Skeletal muscle satellite cell (primary cell): ENCODE measurements at regions not wholly inside any gene's neighbourhood (a gene's known extent, or its start where the extent isn't known, plus 50 kb on each side); places are given as distances from the start of the nearest gene placed in this dataset.

Experiments
- H3K27me3 ChIP-seq: 2 replicates; pipeline ENCODE4 v1.7.0; 2013; ENCODE audit warnings: low read length; ENCODE audit not compliant: control insufficient read depth, insufficient read depth
- H3K36me3 ChIP-seq: 2 replicates; pipeline ENCODE4 v1.7.0; 2013; ENCODE audit warnings: mild to moderate bottlenecking, control low read depth, low read length; ENCODE audit not compliant: insufficient read depth
- H3K4me1 ChIP-seq: 2 replicates; pipeline ENCODE4 v1.7.0; 2013; ENCODE audit warnings: low read length; ENCODE audit not compliant: control insufficient read depth, insufficient read depth
- H3K4me2 ChIP-seq: 2 replicates; pipeline ENCODE4 v1.7.0; 2013; ENCODE audit warnings: mild to moderate bottlenecking, low read length
- H3K4me3 ChIP-seq: 2 replicates; pipeline ENCODE4 v1.7.0; 2013; ENCODE audit warnings: low read length
- H3K9ac ChIP-seq: 2 replicates; pipeline ENCODE4 v1.7.0; 2013; ENCODE audit warnings: mild to moderate bottlenecking, low read depth, low read length, moderate library complexity
- H3K9me3 ChIP-seq: replicated peaks from 2 replicates; pipeline ENCODE4 v1.7.0; 2013; ENCODE audit warnings: mild to moderate bottlenecking, control low read depth, low read length

- Histone ChIP-seq H3K9ac (no peak overlapping the region), H3K4me2 (no peak overlapping the region), H3K4me1 (peaks cover 14% of the 10 kb centered on the region), H3K9me3 (no peaks in the 10 kb centered on the region), H3K36me3 (no peaks in the 10 kb centered on the region), H3K27me3 (no peaks in the 10 kb centered on the region), H3K4me3 (no peak overlapping the region)
Observed at GRCh38 chr18:61724532-61724931, 168.3 kb downstream of the RNF152 start.

GRCh38 chr18:61722247-61722646 lies 170.6 kb downstream of the RNF152 start:
- Histone ChIP-seq H3K9ac (no peak overlapping the region), H3K27me3 (no peaks in the 10 kb centered on the region), H3K36me3 (no peaks in the 10 kb centered on the region), H3K9me3 (no peaks in the 10 kb centered on the region), H3K4me3 (no peak overlapping the region), H3K4me1 (peaks cover 11% of the 10 kb centered on the region), H3K4me2 (no peak overlapping the region)

- no peaks in the 10 kb centered on the region for H3K27me3 ChIP-seq
- H3K36me3 ChIP-seq: no peaks in the 10 kb centered on the region
- H3K4me1 ChIP-seq: no peaks in the 10 kb centered on the region
- H3K9me3 ChIP-seq: no peaks in the 10 kb centered on the region
- H3K4me3 ChIP-seq: no peak overlapping the region
- H3K9ac ChIP-seq: no peak overlapping the region
- no peak overlapping the region for H3K4me2 ChIP-seq
Observed at GRCh38 chr18:61720496-61720895, 172.3 kb downstream of the RNF152 start.

DNA sequence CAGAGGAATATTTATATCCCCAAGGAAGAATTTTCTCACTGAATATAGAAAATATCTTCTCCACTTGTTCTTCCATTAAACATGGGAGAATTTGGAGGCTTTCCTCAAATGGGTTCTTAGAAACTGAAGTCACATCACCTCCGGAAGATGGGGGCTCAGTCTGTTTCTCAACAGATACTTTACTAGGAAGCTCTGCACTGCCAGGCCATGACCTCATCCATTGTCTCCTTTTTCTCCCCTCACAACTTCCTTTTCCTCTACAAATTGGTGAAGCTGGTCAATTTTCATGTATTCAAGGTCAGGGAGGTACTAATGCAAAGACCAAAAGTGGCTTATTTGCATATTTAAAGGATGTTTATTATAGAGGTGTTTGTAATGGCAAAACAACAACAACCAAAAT lies 173.1 kb downstream of the RNF152 start:
- Histone ChIP-seq H3K9me3 (no peaks in the 10 kb centered on the region), H3K4me2 (no peak overlapping the region), H3K4me1 (no peaks in the 10 kb centered on the region), H3K27me3 (no peaks in the 10 kb centered on the region), H3K36me3 (no peaks in the 10 kb centered on the region), H3K9ac (no peak overlapping the region), H3K4me3 (no peak overlapping the region)

DNA sequence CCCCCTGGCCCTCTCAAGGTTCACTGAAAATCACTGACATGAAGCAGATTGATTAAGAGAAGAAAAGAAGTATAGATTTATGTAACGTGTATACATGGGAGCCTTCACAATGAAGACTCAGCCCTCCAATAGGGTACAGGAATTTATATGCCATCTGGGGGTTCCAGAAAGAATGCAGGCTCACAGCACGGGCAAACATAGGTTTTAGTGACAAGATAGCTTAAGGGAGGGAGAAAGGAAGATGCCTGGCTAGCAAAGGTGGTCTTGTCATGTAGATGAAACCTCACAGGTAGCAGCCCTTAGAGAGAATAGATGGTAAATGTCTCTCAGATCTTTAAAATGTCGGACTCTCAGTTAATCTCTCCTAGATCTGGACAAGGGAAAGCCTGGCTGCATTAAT lies 173.9 kb downstream of the RNF152 start:
- Histone ChIP-seq H3K9ac (no peak overlapping the region), H3K4me2 (no peak overlapping the region), H3K4me1 (no peaks in the 10 kb centered on the region), H3K9me3 (no peaks in the 10 kb centered on the region), H3K4me3 (no peak overlapping the region), H3K36me3 (no peaks in the 10 kb centered on the region), H3K27me3 (no peaks in the 10 kb centered on the region)

GRCh38 chr18:61714421-61714820 lies 178.4 kb downstream of the RNF152 start:
- no peak overlapping the region for H3K4me3 ChIP-seq
- no peaks in the 10 kb centered on the region for H3K36me3 ChIP-seq
- no peaks in the 10 kb centered on the region for H3K27me3 ChIP-seq
- H3K9ac ChIP-seq: no peak overlapping the region
- H3K4me1 ChIP-seq: no peaks in the 10 kb centered on the region
- no peak overlapping the region for H3K4me2 ChIP-seq
- H3K9me3 ChIP-seq: no peaks in the 10 kb centered on the region

- H3K4me1 ChIP-seq: no peaks in the 10 kb centered on the region
- no peak overlapping the region for H3K4me3 ChIP-seq
- no peaks in the 10 kb centered on the region for H3K9me3 ChIP-seq
- no peaks in the 10 kb centered on the region for H3K36me3 ChIP-seq
- H3K9ac ChIP-seq: no peak overlapping the region
- H3K4me2 ChIP-seq: no peak overlapping the region
- H3K27me3 ChIP-seq: no peaks in the 10 kb centered on the region
Observed at GRCh38 chr18:61713502-61713901, 179.3 kb downstream of the RNF152 start.

- Histone ChIP-seq H3K4me1 (no peaks in the 10 kb centered on the region), H3K27me3 (no peaks in the 10 kb centered on the region), H3K9ac (no peak overlapping the region), H3K4me2 (no peak overlapping the region), H3K9me3 (no peaks in the 10 kb centered on the region), H3K4me3 (no peak overlapping the region), H3K36me3 (no peaks in the 10 kb centered on the region)
Observed at GRCh38 chr18:61710082-61710620, 182.7 kb downstream of the RNF152 start.

DNA sequence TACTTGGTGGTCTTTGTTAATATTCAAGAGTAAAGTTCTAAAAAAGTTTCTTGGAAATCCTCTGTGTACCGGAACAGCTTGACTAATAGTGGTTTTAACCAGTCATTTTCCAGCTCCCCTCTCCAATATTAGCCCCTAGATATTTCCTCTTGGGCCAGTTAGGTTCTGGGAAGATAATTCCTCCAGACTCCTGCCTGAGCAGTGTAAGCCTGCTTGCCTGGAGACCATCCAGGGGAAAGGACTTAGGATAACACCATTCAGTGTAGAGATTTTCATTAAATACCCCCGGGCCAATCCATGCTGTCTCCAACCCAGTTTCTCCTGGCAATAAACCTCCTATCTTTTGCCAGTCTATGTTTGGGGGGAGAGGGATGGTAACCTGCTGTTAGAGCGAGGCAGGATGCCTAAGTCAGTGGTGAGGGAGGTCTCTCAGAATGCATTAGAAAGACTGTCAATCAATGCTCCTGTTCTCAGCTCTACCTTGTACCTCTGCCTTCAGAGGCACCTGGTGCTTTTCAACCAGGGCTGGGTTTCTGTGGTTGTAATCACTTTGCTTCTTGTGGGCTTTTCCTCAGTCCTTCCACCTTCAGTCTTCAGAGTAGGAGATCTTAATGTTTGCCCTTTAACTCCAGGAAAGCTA lies 186.4 kb downstream of the RNF152 start:
- H3K4me2 ChIP-seq: no peak overlapping the region
- H3K4me3 ChIP-seq: no peak overlapping the region
- H3K9ac ChIP-seq: no peak overlapping the region
- no peaks in the 10 kb centered on the region for H3K36me3 ChIP-seq
- H3K27me3 ChIP-seq: no peaks in the 10 kb centered on the region
- H3K9me3 ChIP-seq: no peaks in the 10 kb centered on the region
- H3K4me1 ChIP-seq: peaks cover 18% of the 10 kb centered on the region

GRCh38 chr18:61703508-61703907 lies 189.3 kb downstream of the RNF152 start:
- H3K36me3 ChIP-seq: no peaks in the 10 kb centered on the region
- H3K4me1 ChIP-seq: peaks cover 20% of the 10 kb centered on the region
- no peak overlapping the region for H3K4me2 ChIP-seq
- no peaks in the 10 kb centered on the region for H3K27me3 ChIP-seq
- H3K9me3 ChIP-seq: no peaks in the 10 kb centered on the region
- no peak overlapping the region for H3K4me3 ChIP-seq
- H3K9ac ChIP-seq: no peak overlapping the region

DNA sequence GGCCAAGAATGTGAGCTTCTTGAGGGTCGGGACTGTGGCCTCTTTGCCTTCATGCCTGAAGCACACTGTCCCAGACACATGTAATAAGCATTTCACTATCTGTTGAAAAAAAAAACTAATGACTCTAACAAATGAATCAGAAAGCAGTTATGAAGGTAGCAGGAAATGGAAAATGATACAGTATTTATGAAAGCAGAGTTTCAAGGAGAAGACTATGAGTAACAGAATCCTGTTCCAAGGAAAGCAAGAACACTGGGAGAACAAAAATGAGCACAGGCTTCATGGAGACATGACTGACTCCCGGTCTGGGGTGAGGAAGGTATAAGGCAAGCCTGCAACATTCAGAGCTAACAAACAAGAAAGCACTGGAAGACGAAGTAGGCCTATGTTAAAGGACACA lies 190.8 kb downstream of the RNF152 start:
- peaks cover 20% of the 10 kb centered on the region for H3K4me1 ChIP-seq
- H3K27me3 ChIP-seq: no peaks in the 10 kb centered on the region
- H3K4me3 ChIP-seq: peak overlapping the region; percentile 16
- peak overlapping the region; percentile 39 for H3K4me2 ChIP-seq
- peak overlapping the region; percentile 49 for H3K9ac ChIP-seq
- H3K9me3 ChIP-seq: no peaks in the 10 kb centered on the region
- H3K36me3 ChIP-seq: no peaks in the 10 kb centered on the region

GRCh38 chr18:61699397-61700110 lies 193.3 kb downstream of the RNF152 start:
- H3K4me3 ChIP-seq: no peak overlapping the region
- H3K4me2 ChIP-seq: no peak overlapping the region
- peaks cover 4% of the 10 kb centered on the region for H3K9me3 ChIP-seq
- no peak overlapping the region for H3K9ac ChIP-seq
- H3K27me3 ChIP-seq: no peaks in the 10 kb centered on the region
- H3K4me1 ChIP-seq: peaks cover 23% of the 10 kb centered on the region
- no peaks in the 10 kb centered on the region for H3K36me3 ChIP-seq
